ENCODE measurements at regions not wholly inside any gene's neighbourhood (a gene's known extent, or its start where the extent isn't known, plus 50 kb on each side); places are given as distances from the start of the nearest gene placed in this dataset.

DNA sequence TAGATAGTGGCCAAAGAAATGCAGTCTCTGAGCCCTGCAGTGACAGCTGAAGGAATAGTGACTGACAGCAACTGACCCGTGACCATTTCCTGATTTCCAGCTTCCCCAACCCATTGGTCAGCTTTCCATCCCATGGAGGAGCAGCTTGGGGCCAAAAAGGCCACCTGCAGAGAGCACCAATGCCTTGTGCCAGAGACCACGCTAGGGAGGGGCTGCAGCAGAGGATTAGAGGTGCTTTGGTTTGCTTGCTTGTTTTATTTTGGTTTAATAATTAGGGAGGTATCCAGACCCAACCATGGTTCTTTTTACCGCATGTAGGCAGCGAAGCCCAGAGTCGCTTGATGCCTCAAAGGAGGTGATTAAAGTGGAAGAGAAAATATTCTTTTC, 61.3 kb upstream of the SIAH1 start:
- TF ChIP-seq, protein P1, sequence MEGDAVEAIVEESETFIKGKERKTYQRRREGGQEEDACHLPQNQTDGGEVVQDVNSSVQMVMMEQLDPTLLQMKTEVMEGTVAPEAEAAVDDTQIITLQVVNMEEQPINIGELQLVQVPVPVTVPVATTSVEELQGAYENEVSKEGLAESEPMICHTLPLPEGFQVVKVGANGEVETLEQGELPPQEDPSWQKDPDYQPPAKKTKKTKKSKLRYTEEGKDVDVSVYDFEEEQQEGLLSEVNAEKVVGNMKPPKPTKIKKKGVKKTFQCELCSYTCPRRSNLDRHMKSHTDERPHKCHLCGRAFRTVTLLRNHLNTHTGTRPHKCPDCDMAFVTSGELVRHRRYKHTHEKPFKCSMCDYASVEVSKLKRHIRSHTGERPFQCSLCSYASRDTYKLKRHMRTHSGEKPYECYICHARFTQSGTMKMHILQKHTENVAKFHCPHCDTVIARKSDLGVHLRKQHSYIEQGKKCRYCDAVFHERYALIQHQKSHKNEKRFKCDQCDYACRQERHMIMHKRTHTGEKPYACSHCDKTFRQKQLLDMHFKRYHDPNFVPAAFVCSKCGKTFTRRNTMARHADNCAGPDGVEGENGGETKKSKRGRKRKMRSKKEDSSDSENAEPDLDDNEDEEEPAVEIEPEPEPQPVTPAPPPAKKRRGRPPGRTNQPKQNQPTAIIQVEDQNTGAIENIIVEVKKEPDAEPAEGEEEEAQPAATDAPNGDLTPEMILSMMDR (IDR thresholded peaks at IDR 0.05; ENCODE audit: low read depth, low read length), result no peak
- TF ChIP-seq MYC (IDR thresholded peaks at IDR 0.05; ENCODE audit: low read depth, low read length), result no peak
- no peak for TF ChIP-seq POLR2A (IDR thresholded peaks at IDR 0.05; ENCODE audit: extremely low read depth, insufficient read length)
- TF ChIP-seq, protein P2, sequence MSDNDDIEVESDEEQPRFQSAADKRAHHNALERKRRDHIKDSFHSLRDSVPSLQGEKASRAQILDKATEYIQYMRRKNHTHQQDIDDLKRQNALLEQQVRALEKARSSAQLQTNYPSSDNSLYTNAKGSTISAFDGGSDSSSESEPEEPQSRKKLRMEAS (IDR thresholded peaks at IDR 0.05; ENCODE audit: low read depth, low read length), result no peak

Measured in NB4 (cell line).